Esophagus muscularis mucosa (tissue), 4 donors: ENCODE measurements at regions not wholly inside any gene's neighbourhood (a gene's known extent, or its start where the extent isn't known, plus 50 kb on each side); places are given as distances from the start of the nearest gene placed in this dataset.

Source experiments
- DNase-seq: peaks from one replicate; pipeline ENCODE4 v3.0.0-alpha.2; 2017; ENCODE audit errors: extremely low spot score
- H3K27ac ChIP-seq, 4 donors: fragments of 200-600 bp; sonication (generic); replicated peaks in 1 of 4; 1 replicate in 3 of 4; 2 replicates in 1 of 4; pipeline ENCODE4 v1.5.1; 2016 to 2019; ENCODE audit warnings: mild to moderate bottlenecking in 1 of 4
- H3K27me3 ChIP-seq, 4 donors: fragments of 200-600 bp; sonication (generic); one replicate each; pipeline versions ENCODE4 v1.5.1 to v1.6.0; 2016 to 2019
- H3K36me3 ChIP-seq, 4 donors: fragments of 200-600 bp; sonication (generic); one replicate each; pipeline ENCODE4 v1.5.1; 2016 to 2019
- H3K4me1 ChIP-seq, 4 donors: fragments of 200-600 bp; sonication (generic); one replicate each; pipeline ENCODE4 v1.5.1; 2016 to 2019
- H3K4me3 ChIP-seq, 4 donors: fragments of 200-600 bp; sonication (generic); 1 replicate in 2 of 4; 2 replicates in 2 of 4; pipeline ENCODE4 v1.5.1; 2016 to 2019; ENCODE audit warnings: mild to moderate bottlenecking in 4 of 4, moderate library complexity in 1 of 4
- H3K9me3 ChIP-seq, 4 donors: fragments of 200-600 bp; sonication (generic); 1 replicate in 3 of 4; 2 replicates in 1 of 4; pipeline ENCODE4 v1.5.1; 2016 to 2019
- EP300 ChIP-seq: sonication (generic); formaldehyde crosslinking; IDR thresholded peaks from one replicate; pipeline ENCODE4 v1.6.1; 2017; ENCODE audit warnings: antibody characterized with exemption
- POLR2A ChIP-seq: fragments of 450-650 bp; IDR thresholded peaks from one replicate; pipeline ENCODE4 v1.6.1; 2017; ENCODE audit warnings: antibody characterized with exemption, moderate library complexity, mild to moderate bottlenecking, low read depth
- POLR2AphosphoS5 ChIP-seq, 2 donors: sonication (generic); formaldehyde crosslinking; IDR thresholded peaks; one replicate each; pipeline ENCODE4 v1.6.1; 2017; ENCODE audit warnings: antibody characterized with exemption in 2 of 2
- WGBS: methylation state at CpG from one replicate; pipeline ENCODE4 v1.1.5; 2018; 5-methylcytosine and 5-hydroxymethylcytosine counted together
- intact Hi-C: fragments of 100-400 bp; cut with DNase I; formaldehyde crosslinking; loops from one replicate; pipeline ENCODE4 v1.15.1; 2023
- TF ChIP-seq, protein P1 (sequence below), 3 experiments: fragments of 200-600 bp in 2 of 3; fragments of 450-650 bp in 1 of 3; sonication (generic) in 2 of 3; IDR thresholded peaks; one replicate each; pipeline ENCODE4 v1.5.1; 2017 to 2019; ENCODE audit warnings: antibody characterized with exemption in 3 of 3, mild to moderate bottlenecking in 2 of 3, moderate library complexity in 1 of 3

DNA sequence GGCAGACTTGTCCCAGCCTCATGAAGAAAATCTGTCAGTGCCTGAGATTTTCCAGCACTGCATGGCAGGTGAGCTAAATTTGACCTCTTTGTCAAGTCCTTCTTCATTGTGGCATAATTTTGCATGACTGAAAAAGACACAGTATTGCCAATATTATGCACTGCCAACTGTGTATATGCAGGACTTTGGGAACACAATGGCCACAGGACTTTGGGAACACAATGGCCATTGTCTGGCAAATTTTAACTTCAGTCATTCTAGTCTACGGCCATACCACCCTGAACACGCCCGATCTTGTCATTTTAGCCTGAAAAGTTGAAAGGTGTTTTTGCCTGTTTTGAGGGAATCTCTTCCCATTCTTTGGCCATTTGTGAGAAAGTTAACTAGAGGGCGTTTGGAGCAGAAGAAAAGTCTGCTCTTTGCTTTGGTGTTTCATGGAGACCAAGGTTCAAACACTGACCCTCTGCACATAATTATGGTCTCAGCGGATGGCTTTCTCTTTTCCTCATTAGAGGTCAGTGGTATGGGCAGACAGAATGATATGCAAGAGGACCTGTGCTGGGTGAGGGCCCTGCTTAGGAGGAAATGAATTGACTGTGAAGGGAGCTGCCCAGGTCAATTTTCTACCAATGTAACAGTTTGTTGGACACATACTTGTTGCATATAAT lies 72.4 kb upstream of the NEK7 start:
- no peaks in the 10 kb centered on the region for H3K4me1 ChIP-seq
- H3K4me3 ChIP-seq, result no peak overlapping the region
- intact Hi-C loops, result no loop called here
- no peak for DNase-seq
- no peak for TF ChIP-seq POLR2AphosphoS5 (IDR thresholded peaks at IDR 0.05)
- no peak for TF ChIP-seq POLR2A
- TF ChIP-seq EP300, result no peak
- TF ChIP-seq, protein P1, sequence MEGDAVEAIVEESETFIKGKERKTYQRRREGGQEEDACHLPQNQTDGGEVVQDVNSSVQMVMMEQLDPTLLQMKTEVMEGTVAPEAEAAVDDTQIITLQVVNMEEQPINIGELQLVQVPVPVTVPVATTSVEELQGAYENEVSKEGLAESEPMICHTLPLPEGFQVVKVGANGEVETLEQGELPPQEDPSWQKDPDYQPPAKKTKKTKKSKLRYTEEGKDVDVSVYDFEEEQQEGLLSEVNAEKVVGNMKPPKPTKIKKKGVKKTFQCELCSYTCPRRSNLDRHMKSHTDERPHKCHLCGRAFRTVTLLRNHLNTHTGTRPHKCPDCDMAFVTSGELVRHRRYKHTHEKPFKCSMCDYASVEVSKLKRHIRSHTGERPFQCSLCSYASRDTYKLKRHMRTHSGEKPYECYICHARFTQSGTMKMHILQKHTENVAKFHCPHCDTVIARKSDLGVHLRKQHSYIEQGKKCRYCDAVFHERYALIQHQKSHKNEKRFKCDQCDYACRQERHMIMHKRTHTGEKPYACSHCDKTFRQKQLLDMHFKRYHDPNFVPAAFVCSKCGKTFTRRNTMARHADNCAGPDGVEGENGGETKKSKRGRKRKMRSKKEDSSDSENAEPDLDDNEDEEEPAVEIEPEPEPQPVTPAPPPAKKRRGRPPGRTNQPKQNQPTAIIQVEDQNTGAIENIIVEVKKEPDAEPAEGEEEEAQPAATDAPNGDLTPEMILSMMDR (IDR thresholded peaks at IDR 0.05), result no peak
- no peaks in the 10 kb centered on the region for H3K36me3 ChIP-seq
- no peaks in the 10 kb centered on the region for H3K9me3 ChIP-seq
- no peak overlapping the region for H3K27ac ChIP-seq
- WGBS, result 84% methylated on average over 4 of the region's 5 CpGs
- no peaks in the 10 kb centered on the region for H3K27me3 ChIP-seq

DNA sequence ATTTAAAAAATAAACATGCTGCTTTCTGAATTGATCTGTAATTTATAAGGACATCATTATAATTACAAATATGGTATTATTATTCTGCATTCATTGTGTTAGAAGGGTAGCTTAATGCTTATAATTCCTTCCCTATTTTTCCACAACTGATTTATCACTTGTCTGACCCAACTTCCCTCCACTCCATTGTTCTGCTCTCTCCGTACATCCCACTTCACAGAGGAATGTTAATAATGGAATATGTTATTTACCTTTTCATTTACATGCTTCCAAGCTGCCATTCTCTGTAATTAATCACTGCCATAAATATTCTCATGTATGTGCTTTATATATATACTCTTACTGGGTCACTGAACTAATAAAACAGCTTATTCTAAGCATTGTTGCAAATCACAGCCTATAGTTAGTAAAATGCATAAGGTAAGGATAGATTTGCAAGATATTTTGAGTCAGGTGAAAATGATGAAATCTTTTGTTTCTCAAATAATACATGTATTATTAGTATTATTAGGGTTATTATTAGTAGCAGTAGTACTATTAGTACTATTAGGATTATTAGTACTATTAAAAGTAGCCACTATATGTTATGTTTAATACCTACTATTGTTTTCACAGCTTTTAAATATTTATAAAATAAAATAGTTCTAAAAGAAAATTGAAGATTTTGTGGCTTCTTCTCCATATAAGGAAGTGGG lies 70.6 kb upstream of the NEK7 start:
- Histone ChIP-seq H3K27ac (no peak overlapping the region), H3K36me3 (no peaks in the 10 kb centered on the region), H3K4me3 (no peak overlapping the region), H3K9me3 (no peaks in the 10 kb centered on the region), H3K4me1 (no peaks in the 10 kb centered on the region), H3K27me3 (no peaks in the 10 kb centered on the region)
- TF ChIP-seq POLR2AphosphoS5 (IDR thresholded peaks at IDR 0.05), result no peak
- TF ChIP-seq EP300, result no peak
- TF ChIP-seq POLR2A, result no peak
- TF ChIP-seq, protein P1 (IDR thresholded peaks at IDR 0.05), result no peak
- no peak for DNase-seq
- WGBS, result 65% methylated on average over 1 of the region's 1 CpG
- intact Hi-C loops, result loop anchor here (5.0 kb wide), 1 partner anchor 381 kb away; no protein-coding TSS in a partner anchor

DNA sequence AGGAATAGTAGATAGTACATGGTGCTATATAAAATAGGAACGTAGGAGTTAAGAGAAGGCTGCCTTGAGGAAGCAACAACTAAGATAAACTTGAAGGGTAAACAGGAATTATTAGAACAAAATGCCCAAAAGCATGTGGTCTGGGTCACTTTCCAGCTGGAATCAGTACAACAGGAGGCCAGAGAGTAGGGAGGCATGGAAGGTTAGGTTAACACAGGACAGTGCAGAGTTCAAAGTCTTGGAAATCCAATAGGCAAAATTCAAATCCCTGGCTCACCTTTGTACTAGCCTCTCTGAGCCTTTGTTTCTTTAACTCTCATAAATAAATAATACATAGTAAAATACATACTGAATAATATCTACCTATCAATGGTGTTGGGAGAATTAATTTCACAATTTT lies 69.0 kb upstream of the NEK7 start:
- no peak overlapping the region for H3K27ac ChIP-seq
- H3K36me3 ChIP-seq, result no peaks in the 10 kb centered on the region
- intact Hi-C loops, result loop anchor here (5.0 kb wide), 1 partner anchor 379 kb away; no protein-coding TSS in a partner anchor
- WGBS, result 72% methylated on average over 1 of the region's 1 CpG
- no peaks in the 10 kb centered on the region for H3K9me3 ChIP-seq
- H3K4me3 ChIP-seq, result no peak overlapping the region
- no peak for DNase-seq
- no peaks in the 10 kb centered on the region for H3K27me3 ChIP-seq
- no peaks in the 10 kb centered on the region for H3K4me1 ChIP-seq
- TF ChIP-seq, protein P1 (IDR thresholded peaks at IDR 0.05), result no peak
- no peak for TF ChIP-seq POLR2AphosphoS5 (IDR thresholded peaks at IDR 0.05)
- TF ChIP-seq POLR2A, result no peak

DNA sequence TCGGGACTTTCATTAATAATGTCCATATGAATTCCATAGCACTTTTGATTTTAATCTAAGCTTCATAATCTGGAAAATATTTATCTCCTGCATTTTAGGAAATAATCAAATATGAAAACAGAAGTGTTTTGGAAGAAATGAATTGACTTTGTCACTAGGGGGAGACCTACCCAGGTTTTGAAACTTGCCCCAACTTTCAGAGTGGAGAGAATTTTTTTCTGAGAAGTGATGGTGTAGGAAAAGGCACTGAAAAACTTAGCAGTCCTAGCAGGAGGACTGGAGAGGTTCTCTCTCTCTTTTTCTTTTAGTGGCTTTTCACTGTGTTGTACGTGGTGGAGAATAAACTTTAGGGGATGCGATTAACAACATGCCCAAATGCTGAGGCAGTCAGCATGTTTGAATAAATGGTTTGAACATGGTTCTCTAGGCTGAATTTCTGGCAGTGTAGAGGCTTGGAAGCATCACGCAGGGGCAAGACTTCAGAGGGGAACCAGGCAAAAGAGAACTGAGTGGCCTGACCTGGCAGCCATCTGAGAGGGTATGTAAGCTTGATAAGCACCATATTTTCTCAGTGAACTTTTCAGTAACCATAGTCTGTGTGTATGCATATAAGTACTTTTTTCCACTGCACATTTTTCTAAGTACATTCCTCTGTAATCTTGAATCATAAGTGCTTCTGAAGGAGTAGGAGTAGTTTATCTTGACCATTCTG lies 68.3 kb upstream of the NEK7 start:
- Histone ChIP-seq H3K4me1 (no peaks in the 10 kb centered on the region), H3K27ac (no peak overlapping the region), H3K27me3 (no peaks in the 10 kb centered on the region), H3K36me3 (no peaks in the 10 kb centered on the region), H3K9me3 (no peaks in the 10 kb centered on the region), H3K4me3 (no peak overlapping the region)
- WGBS, result 45% methylated on average over 4 of the region's 4 CpGs
- TF ChIP-seq POLR2A, result no peak
- TF ChIP-seq, protein P1 (IDR thresholded peaks at IDR 0.05), result peak; percentile 46 to 56 (median 56)
- intact Hi-C loops, result loop anchor here (5.0 kb wide), 1 partner anchor 379 kb away; no protein-coding TSS in a partner anchor
- DNase-seq, result no peak
